Neural crest cell (in vitro differentiated cells): ENCODE measurements at regions not wholly inside any gene's neighbourhood (a gene's known extent, or its start where the extent isn't known, plus 50 kb on each side); places are given as distances from the start of the nearest gene placed in this dataset.

ENCODE experiments used
- DNase-seq: peaks from one replicate; pipeline ENCODE4 v3.0.0; 2021; ENCODE audit warnings: low read depth, mixed read lengths, low spot score
- H3K27ac Mint-ChIP-seq: one replicate; pipeline ENCODE4 v1.8.0; 2021; ENCODE audit warnings: mild to moderate bottlenecking, mixed read lengths; ENCODE audit not compliant: unreplicated experiment
- H3K27me3 Mint-ChIP-seq: 2 replicates; pipeline ENCODE4 v1.8.0; 2021; ENCODE audit warnings: low read depth, mild to moderate bottlenecking, mixed read lengths
- H3K36me3 Mint-ChIP-seq: 2 replicates; pipeline ENCODE4 v1.8.0; 2021; ENCODE audit warnings: low read depth, mild to moderate bottlenecking, mixed read lengths
- H3K4me1 Mint-ChIP-seq: 2 replicates; pipeline ENCODE4 v1.8.0; 2021; ENCODE audit warnings: mixed read lengths
- H3K4me3 Mint-ChIP-seq: one replicate; pipeline ENCODE4 v1.8.0; 2021; ENCODE audit warnings: mild to moderate bottlenecking, mixed read lengths
- H3K9me3 Mint-ChIP-seq: 2 replicates; pipeline ENCODE4 v1.8.0; 2021; ENCODE audit warnings: mixed read lengths
- CTCF ChIP-seq: fragments of 200-600 bp; sonication (generic); conservative IDR thresholded peaks from 2 replicates; pipeline ENCODE4 v1.5.0; 2021; ENCODE audit warnings: antibody characterized with exemption, mild to moderate bottlenecking

GRCh38 chr7:119033641-119034040 is 809.1 kb downstream of the ANKRD7 start:
- Mint-ChIP-seq H3K4me3 (no peak overlapping the region), H3K27ac (no peak overlapping the region), H3K36me3 (no peaks in the 10 kb centered on the region), H3K27me3 (no peaks in the 10 kb centered on the region), H3K4me1 (peaks cover 4% of the 10 kb centered on the region), H3K9me3 (no peaks in the 10 kb centered on the region)
- no peak for DNase-seq
- TF ChIP-seq CTCF = no peak

- H3K27ac Mint-ChIP-seq = no peak overlapping the region
- no peak overlapping the region for H3K4me3 Mint-ChIP-seq
- H3K36me3 Mint-ChIP-seq = no peaks in the 10 kb centered on the region
- no peak for TF ChIP-seq CTCF
- H3K27me3 Mint-ChIP-seq = no peaks in the 10 kb centered on the region
- no peak for DNase-seq
- H3K4me1 Mint-ChIP-seq = peaks cover 4% of the 10 kb centered on the region
- no peaks in the 10 kb centered on the region for H3K9me3 Mint-ChIP-seq
Measured at GRCh38 chr7:119037941-119038340, 813.4 kb downstream of the ANKRD7 start.

GRCh38 chr7:119046068-119046467 is 821.6 kb downstream of the ANKRD7 start:
- no peak for DNase-seq
- H3K4me3 Mint-ChIP-seq = no peak overlapping the region

GRCh38 chr7:119065966-119066365 is 841.5 kb downstream of the ANKRD7 start:
- H3K36me3 Mint-ChIP-seq = no peaks in the 10 kb centered on the region
- H3K9me3 Mint-ChIP-seq = no peaks in the 10 kb centered on the region
- DNase-seq = no peak
- H3K27ac Mint-ChIP-seq = no peak overlapping the region
- no peaks in the 10 kb centered on the region for H3K4me1 Mint-ChIP-seq
- H3K4me3 Mint-ChIP-seq = no peak overlapping the region
- no peak for TF ChIP-seq CTCF
- no peaks in the 10 kb centered on the region for H3K27me3 Mint-ChIP-seq

More at GRCh38 chr7:119046068-119046467, 821.6 kb downstream of the ANKRD7 start:
- no peaks in the 10 kb centered on the region for H3K27me3 Mint-ChIP-seq
- TF ChIP-seq CTCF = no peak
- no peaks in the 10 kb centered on the region for H3K36me3 Mint-ChIP-seq
- no peaks in the 10 kb centered on the region for H3K9me3 Mint-ChIP-seq
- H3K27ac Mint-ChIP-seq = no peak overlapping the region
- no peaks in the 10 kb centered on the region for H3K4me1 Mint-ChIP-seq

GRCh38 chr7:119086026-119086425 is 861.5 kb downstream of the ANKRD7 start:
- Mint-ChIP-seq H3K9me3 (no peaks in the 10 kb centered on the region), H3K27me3 (no peaks in the 10 kb centered on the region), H3K4me3 (no peak overlapping the region), H3K27ac (no peak overlapping the region), H3K4me1 (no peaks in the 10 kb centered on the region), H3K36me3 (no peaks in the 10 kb centered on the region)
- no peak for DNase-seq
- no peak for TF ChIP-seq CTCF

- Mint-ChIP-seq H3K27ac (no peak overlapping the region), H3K4me3 (no peak overlapping the region), H3K4me1 (no peaks in the 10 kb centered on the region)
Measured at GRCh38 chr7:119090851-119091250, 866.3 kb downstream of the ANKRD7 start.

More at GRCh38 chr7:119090851-119091250, 866.3 kb downstream of the ANKRD7 start:
- Mint-ChIP-seq H3K9me3 (peaks cover 2% of the 10 kb centered on the region), H3K27me3 (no peaks in the 10 kb centered on the region), H3K36me3 (no peaks in the 10 kb centered on the region)
- no peak for DNase-seq
- TF ChIP-seq CTCF = no peak
